Activated CD8-positive, alpha-beta memory T cell treated with anti-CD3 and anti-CD28 coated beads for 24 hours (primary cell): ENCODE measurements at regions not wholly inside any gene's neighbourhood (a gene's known extent, or its start where the extent isn't known, plus 50 kb on each side); places are given as distances from the start of the nearest gene placed in this dataset.

Experiments used
- DNase-seq: peaks from one replicate; pipeline ENCODE4 v3.0.0-alpha.2; 2020

GRCh38 chr2:45209302-45209701, 200.1 kb upstream of the SIX2 start:
- no peak for DNase-seq

GRCh38 chr2:45207101-45207500, 197.8 kb upstream of the SIX2 start:
- DNase-seq = no peak

GRCh38 chr2:45205985-45206384, 196.7 kb upstream of the SIX2 start:
- DNase-seq = no peak

GRCh38 chr2:45205480-45205879, 196.2 kb upstream of the SIX2 start:
- no peak for DNase-seq

GRCh38 chr2:45203400-45203799, 194.1 kb upstream of the SIX2 start:
- no peak for DNase-seq

- no peak for DNase-seq
Measured at GRCh38 chr2:45199973-45200372, 190.7 kb upstream of the SIX2 start.

- DNase-seq = no peak
Measured at GRCh38 chr2:45195916-45196315, 186.7 kb upstream of the SIX2 start.

GRCh38 chr2:45194596-45194995, 185.3 kb upstream of the SIX2 start:
- no peak for DNase-seq

- DNase-seq = no peak
Measured at GRCh38 chr2:45193581-45193980, 184.3 kb upstream of the SIX2 start.

GRCh38 chr2:45192991-45193390, 183.7 kb upstream of the SIX2 start:
- no peak for DNase-seq

GRCh38 chr2:45192481-45192880, 183.2 kb upstream of the SIX2 start:
- no peak for DNase-seq

- DNase-seq = no peak
Measured at GRCh38 chr2:45191976-45192375, 182.7 kb upstream of the SIX2 start.

- DNase-seq = no peak
Measured at GRCh38 chr2:45191146-45191863, 182.1 kb upstream of the SIX2 start.

GRCh38 chr2:45190481-45190942, 181.3 kb upstream of the SIX2 start:
- no peak for DNase-seq

GRCh38 chr2:45184606-45185005, 175.4 kb upstream of the SIX2 start:
- no peak for DNase-seq

GRCh38 chr2:45182667-45183295, 173.5 kb upstream of the SIX2 start:
- no peak for DNase-seq

- no peak for DNase-seq
Measured at GRCh38 chr2:45180779-45181178, 171.5 kb upstream of the SIX2 start.

- DNase-seq = no peak
Measured at GRCh38 chr2:45180033-45180746, 170.9 kb upstream of the SIX2 start.

- no peak for DNase-seq
Measured at GRCh38 chr2:45178854-45179253, 169.6 kb upstream of the SIX2 start.

GRCh38 chr2:45178359-45178758, 169.1 kb upstream of the SIX2 start:
- DNase-seq = no peak

- no peak for DNase-seq
Measured at GRCh38 chr2:45177870-45178269, 168.6 kb upstream of the SIX2 start.

- no peak for DNase-seq
Measured at GRCh38 chr2:45176390-45176789, 167.1 kb upstream of the SIX2 start.

- no peak for DNase-seq
Measured at GRCh38 chr2:45173513-45173912, 164.3 kb upstream of the SIX2 start.

- no peak for DNase-seq
Measured at GRCh38 chr2:45172760-45173392, 163.6 kb upstream of the SIX2 start.
